Fibroblast of lung (primary cell): ENCODE measurements at regions not wholly inside any gene's neighbourhood (a gene's known extent, or its start where the extent isn't known, plus 50 kb on each side); places are given as distances from the start of the nearest gene placed in this dataset.

Experiments used
- DNase-seq, 2 donors: peaks; one replicate each; pipeline versions ENCODE4 v3.0.0 to v3.0.0-alpha.2; 2010; ENCODE audit warnings: low read depth in 2 of 2
- H2AFZ ChIP-seq: 2 replicates; pipeline ENCODE4 v1.5.1; 2012; ENCODE audit warnings: low read length, control low read depth, inconsistent platforms
- H3K27ac ChIP-seq: 2 replicates; pipeline ENCODE4 v1.5.1; 2011; ENCODE audit warnings: low read length, control low read depth; ENCODE audit not compliant: insufficient read depth
- H3K27me3 ChIP-seq: 2 replicates; pipeline ENCODE4 v1.5.1; 2011; ENCODE audit warnings: mild to moderate bottlenecking, low read length; ENCODE audit not compliant: control insufficient read depth, insufficient read depth
- H3K36me3 ChIP-seq: 2 replicates; pipeline ENCODE4 v1.5.1; 2011; ENCODE audit warnings: low read length; ENCODE audit not compliant: control insufficient read depth, insufficient read depth
- H3K4me1 ChIP-seq: 2 replicates; pipeline ENCODE4 v1.5.1; 2011; ENCODE audit warnings: low read length; ENCODE audit not compliant: control insufficient read depth, insufficient read depth; ENCODE audit errors: extremely low read depth
- H3K4me2 ChIP-seq: 2 replicates; pipeline ENCODE4 v1.5.1; 2011; ENCODE audit warnings: low read length, control low read depth; ENCODE audit not compliant: insufficient read depth; ENCODE audit errors: extremely low read depth
- H3K4me3 ChIP-seq, 4 experiments: fragments of 200-600 bp in 1 of 4; sonication (generic) in 1 of 4; replicated peaks in 1 of 4; 2 replicates each; pipeline ENCODE4 v1.5.1; 2011 to 2016; ENCODE audit warnings: low read length in 4 of 4, low read depth in 3 of 4, mild to moderate bottlenecking in 3 of 4, control low read depth in 2 of 4, inconsistent platforms in 1 of 4, mixed read lengths in 1 of 4; ENCODE audit not compliant: insufficient read depth in 1 of 4; ENCODE audit errors: control extremely low read depth in 1 of 4
- H3K79me2 ChIP-seq: 2 replicates; pipeline ENCODE4 v1.5.1; 2012; ENCODE audit warnings: mild to moderate bottlenecking, low read length, inconsistent platforms; ENCODE audit not compliant: control insufficient read depth, insufficient read depth
- H3K9ac ChIP-seq: 2 replicates; pipeline ENCODE4 v1.5.1; 2011; ENCODE audit warnings: mild to moderate bottlenecking, low read length, control low read depth; ENCODE audit not compliant: insufficient read depth
- H3K9me3 ChIP-seq: 2 replicates; pipeline ENCODE4 v1.5.1; 2012; ENCODE audit warnings: low read depth, low read length; ENCODE audit not compliant: control insufficient read depth, insufficient read depth
- H4K20me1 ChIP-seq: 2 replicates; pipeline ENCODE4 v1.5.1; 2011; ENCODE audit warnings: low read length; ENCODE audit not compliant: control insufficient read depth, insufficient read depth; ENCODE audit errors: extremely low read depth
- CTCF ChIP-seq, 2 donors: IDR thresholded peaks in 1 of 2; conservative IDR thresholded peaks in 1 of 2; 1 replicate in 1 of 2; 2 replicates in 1 of 2; pipeline ENCODE4 v1.5.1; 2011 to 2012; ENCODE audit warnings: low read length in 2 of 2, control low read depth in 1 of 2, inconsistent platforms in 1 of 2, low read depth in 1 of 2, mild to moderate bottlenecking in 1 of 2
- EZH2 ChIP-seq: IDR thresholded peaks from 2 replicates; pipeline ENCODE4 v1.5.1; 2012; ENCODE audit warnings: low read length, control low read depth, mild to moderate bottlenecking; ENCODE audit errors: missing control alignments

DNA sequence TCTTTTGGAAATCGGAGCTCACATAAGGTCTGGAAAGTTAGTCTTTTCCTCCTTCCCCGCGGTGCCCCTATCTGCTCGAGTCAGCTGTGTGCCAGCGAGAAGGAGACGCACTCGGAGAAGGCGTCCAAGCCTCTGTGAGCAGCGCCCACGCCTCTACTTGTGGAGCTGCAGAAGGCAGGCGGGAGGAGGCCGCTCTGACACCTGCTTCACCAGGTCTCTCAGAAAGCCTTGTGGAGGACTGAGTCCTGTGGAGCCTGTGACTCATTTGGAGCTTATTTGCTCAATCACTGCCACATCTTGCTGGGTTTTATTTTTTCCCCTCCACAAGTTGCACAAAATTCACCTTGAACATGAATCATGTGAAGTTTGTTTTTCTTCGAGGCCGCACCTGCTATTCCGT is 117.5 kb downstream of the IRX2 start:
- Histone ChIP-seq H3K79me2 (no peaks in the 10 kb centered on the region), H2AFZ (no peak overlapping the region), H3K4me3 (no peak overlapping the region), H4K20me1 (no peaks in the 10 kb centered on the region), H3K9ac (no peak overlapping the region), H3K9me3 (no peaks in the 10 kb centered on the region), H3K27ac (no peak overlapping the region), H3K4me1 (no peaks in the 10 kb centered on the region), H3K4me2 (no peak overlapping the region), H3K36me3 (no peaks in the 10 kb centered on the region), H3K27me3 (no peaks in the 10 kb centered on the region)
- no peak for DNase-seq
- no peak for TF ChIP-seq EZH2
- no peak for TF ChIP-seq CTCF (conservative IDR thresholded peaks at IDR 0.05 in 1 of 2, IDR thresholded peaks at IDR 0.05 in 1 of 2; ENCODE audit: low read depth in 1 of 2, low read length in 2 of 2)

- Histone ChIP-seq H3K4me3 (no peak overlapping the region), H4K20me1 (no peaks in the 10 kb centered on the region), H3K4me2 (no peak overlapping the region), H3K27me3 (no peaks in the 10 kb centered on the region), H3K9me3 (no peaks in the 10 kb centered on the region), H3K79me2 (no peaks in the 10 kb centered on the region), H3K9ac (no peak overlapping the region), H3K27ac (no peak overlapping the region), H2AFZ (no peak overlapping the region), H3K36me3 (no peaks in the 10 kb centered on the region), H3K4me1 (no peaks in the 10 kb centered on the region)
- no peak for DNase-seq
- no peak for TF ChIP-seq EZH2
- TF ChIP-seq CTCF (conservative IDR thresholded peaks at IDR 0.05 in 1 of 2, IDR thresholded peaks at IDR 0.05 in 1 of 2; ENCODE audit: low read depth in 1 of 2, low read length in 2 of 2), result no peak
These were observed 119.7 kb downstream of the IRX2 start for GRCh38 chr5:2631758-2632157.

GRCh38 chr5:2629045-2629444 is 122.4 kb downstream of the IRX2 start:
- H3K9ac ChIP-seq, result no peak overlapping the region
- H3K27me3 ChIP-seq, result no peaks in the 10 kb centered on the region
- TF ChIP-seq EZH2 (no peak), CTCF (conservative IDR thresholded peaks at IDR 0.05 in 1 of 2, IDR thresholded peaks at IDR 0.05 in 1 of 2; ENCODE audit: low read depth in 1 of 2, low read length in 2 of 2) (no peak)
- H3K9me3 ChIP-seq, result no peaks in the 10 kb centered on the region
- no peaks in the 10 kb centered on the region for H3K36me3 ChIP-seq
- no peak for DNase-seq
- no peak overlapping the region for H3K4me3 ChIP-seq
- H3K4me2 ChIP-seq, result no peak overlapping the region
- no peaks in the 10 kb centered on the region for H3K79me2 ChIP-seq
- H2AFZ ChIP-seq, result no peak overlapping the region
- H3K4me1 ChIP-seq, result no peaks in the 10 kb centered on the region
- H4K20me1 ChIP-seq, result no peaks in the 10 kb centered on the region
- no peak overlapping the region for H3K27ac ChIP-seq
